Upper lobe of left lung (tissue), 6 donors: ENCODE measurements at regions not wholly inside any gene's neighbourhood (a gene's known extent, or its start where the extent isn't known, plus 50 kb on each side); places are given as distances from the start of the nearest gene placed in this dataset.

Experiments used
- ATAC-seq, 2 donors: fragments of 200-7000 bp; cut with Tn5 transposase; one replicate each; pipeline ENCODE4 v1.9.1; 2022; ENCODE audit warnings: mild to moderate bottlenecking in 2 of 2, moderate library complexity in 2 of 2; ENCODE audit not compliant: low FRiP score in 2 of 2
- DNase-seq, 2 donors: peaks; one replicate each; pipeline ENCODE4 v3.0.0-alpha.2; 2019 to 2020
- H3K27ac ChIP-seq, 4 donors: fragments of 200-600 bp; sonication (generic); one replicate each; pipeline ENCODE4 v1.5.1; 2016 to 2019
- H3K27me3 ChIP-seq, 4 donors: fragments of 200-600 bp; sonication (generic); one replicate each; pipeline ENCODE4 v1.5.1; 2017 to 2019
- H3K36me3 ChIP-seq, 4 donors: fragments of 200-600 bp; sonication (generic); one replicate each; pipeline ENCODE4 v1.5.1; 2016 to 2019
- H3K4me1 ChIP-seq, 4 donors: fragments of 200-600 bp; sonication (generic); one replicate each; pipeline ENCODE4 v1.5.1; 2018 to 2019
- H3K4me3 ChIP-seq, 4 donors: fragments of 200-600 bp; sonication (generic); one replicate each; pipeline ENCODE4 v1.5.1; 2017 to 2019; ENCODE audit warnings: mild to moderate bottlenecking in 2 of 4, moderate library complexity in 1 of 4
- H3K9me3 ChIP-seq, 4 donors: fragments of 200-600 bp; sonication (generic); one replicate each; pipeline ENCODE4 v1.5.1; 2018 to 2019
- CTCF ChIP-seq, 6 experiments: fragments of 450-650 bp in 4 of 6; fragments of 200-600 bp in 2 of 6; sonication (generic) in 2 of 6; IDR thresholded peaks; one replicate each; pipeline ENCODE4 v1.5.1; 2016 to 2019; ENCODE audit warnings: antibody characterized with exemption in 6 of 6
- EP300 ChIP-seq, 4 donors: sonication (generic); formaldehyde crosslinking; IDR thresholded peaks; one replicate each; pipeline ENCODE4 v1.5.1; 2017; ENCODE audit warnings: antibody characterized with exemption in 4 of 4, control low read depth in 2 of 4
- POLR2A ChIP-seq, 4 donors: fragments of 450-650 bp; IDR thresholded peaks; one replicate each; pipeline ENCODE4 v1.5.1; 2016 to 2017; ENCODE audit warnings: antibody characterized with exemption in 4 of 4, mild to moderate bottlenecking in 2 of 4
- POLR2AphosphoS5 ChIP-seq, 2 donors: sonication (generic); formaldehyde crosslinking; IDR thresholded peaks; one replicate each; pipeline ENCODE4 v1.5.1; 2017; ENCODE audit warnings: antibody characterized with exemption in 2 of 2
- WGBS, 2 donors: methylation state at CpG; one replicate each; pipeline ENCODE4 v1.1.5; 2017 to 2018; 5-methylcytosine and 5-hydroxymethylcytosine counted together
- donor health status: DM: no; HTN: no; CAD: no; lungs with moderate emphysema.
- donor health status: DM: no; HTN: yes; CAD: no; lungs with severe emphysema.

DNA sequence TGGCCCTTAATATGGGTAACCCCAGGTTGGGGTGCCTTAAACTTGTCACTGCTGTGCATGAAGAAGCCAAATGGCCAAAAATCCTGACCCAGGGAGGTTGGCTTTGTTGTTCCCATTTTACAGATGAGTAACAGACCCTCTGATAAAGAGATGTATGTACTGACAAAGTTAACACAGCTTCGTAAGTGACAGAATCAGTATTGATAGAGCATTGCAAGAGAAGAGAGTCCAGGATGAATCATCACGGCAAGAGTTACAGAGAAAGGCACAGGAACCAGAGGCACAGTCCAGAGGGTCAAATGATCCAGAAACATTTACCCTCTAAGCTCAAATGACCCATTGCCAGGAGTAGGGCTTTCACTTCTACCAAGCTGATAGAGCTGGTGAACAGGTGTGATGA, 103.8 kb upstream of the SMC2 start:
- TF ChIP-seq CTCF (IDR thresholded peaks at IDR 0.05): no peak
- no peak for TF ChIP-seq POLR2AphosphoS5 (IDR thresholded peaks at IDR 0.05)
- no peak for TF ChIP-seq EP300 (IDR thresholded peaks at IDR 0.05)
- no peak for TF ChIP-seq POLR2A (IDR thresholded peaks at IDR 0.05)
- no peak for DNase-seq
- 90 to 95% methylated on average over 2 of the region's 2 CpGs for WGBS, 2 donors

DNA sequence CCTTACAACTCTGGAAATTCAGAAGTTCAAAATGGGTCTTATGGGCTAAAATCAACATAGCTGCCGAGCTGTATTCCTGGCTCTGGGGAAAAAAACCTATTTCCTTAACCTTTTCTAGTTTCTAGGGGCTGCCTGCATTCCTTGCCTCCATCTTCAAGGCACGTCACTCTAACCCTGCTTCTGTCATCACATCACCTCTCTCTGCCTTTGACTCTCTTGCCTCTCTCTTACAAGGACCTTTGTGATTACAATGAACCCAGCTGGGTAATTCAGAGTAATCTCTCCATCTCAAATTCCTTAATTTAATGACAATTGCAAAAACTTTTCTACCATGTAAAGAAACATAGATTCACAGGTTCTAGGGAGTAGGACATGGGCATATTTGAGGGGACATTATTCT, 103.1 kb upstream of the SMC2 start:
- no peak for TF ChIP-seq CTCF (IDR thresholded peaks at IDR 0.05)
- TF ChIP-seq POLR2AphosphoS5 (IDR thresholded peaks at IDR 0.05): no peak
- TF ChIP-seq EP300 (IDR thresholded peaks at IDR 0.05): no peak
- TF ChIP-seq POLR2A (IDR thresholded peaks at IDR 0.05): no peak
- WGBS, 2 donors: 64 to 68% methylated on average over 2 of the region's 2 CpGs
- ATAC-seq (no peak), DNase-seq (no peak)
- Histone ChIP-seq H3K27ac (no peak overlapping the region), H3K4me3 (no peak overlapping the region), H3K27me3 (no peaks in the 10 kb centered on the region), H3K4me1 (peaks cover 0 to 4% (median 0%) of the 10 kb centered on the region in 4 donors), H3K36me3 (no peaks in the 10 kb centered on the region), H3K9me3 (no peaks in the 10 kb centered on the region)

More for the DNA sequence above, 103.8 kb upstream of the SMC2 start:
- Histone ChIP-seq H3K27me3 (no peaks in the 10 kb centered on the region), H3K36me3 (no peaks in the 10 kb centered on the region), H3K9me3 (no peaks in the 10 kb centered on the region), H3K4me1 (peaks cover 0 to 4% (median 0%) of the 10 kb centered on the region in 4 donors), H3K4me3 (no peak overlapping the region), H3K27ac (no peak overlapping the region)
- no peak for ATAC-seq

GRCh38 chr9:103991698-103992097, 102.4 kb upstream of the SMC2 start:
- Histone ChIP-seq H3K36me3 (no peaks in the 10 kb centered on the region), H3K4me1 (peaks cover 0 to 4% (median 0%) of the 10 kb centered on the region in 4 donors), H3K27ac (no peak overlapping the region), H3K9me3 (no peaks in the 10 kb centered on the region), H3K4me3 (no peak overlapping the region), H3K27me3 (no peaks in the 10 kb centered on the region)
- DNase-seq (no peak), ATAC-seq (no peak)
- TF ChIP-seq POLR2AphosphoS5 (IDR thresholded peaks at IDR 0.05) (no peak), POLR2A (IDR thresholded peaks at IDR 0.05) (no peak), CTCF (IDR thresholded peaks at IDR 0.05) (no peak), EP300 (IDR thresholded peaks at IDR 0.05) (no peak)
- WGBS, 2 donors: 71 to 72% methylated on average over 1 of the region's 1 CpG

DNA sequence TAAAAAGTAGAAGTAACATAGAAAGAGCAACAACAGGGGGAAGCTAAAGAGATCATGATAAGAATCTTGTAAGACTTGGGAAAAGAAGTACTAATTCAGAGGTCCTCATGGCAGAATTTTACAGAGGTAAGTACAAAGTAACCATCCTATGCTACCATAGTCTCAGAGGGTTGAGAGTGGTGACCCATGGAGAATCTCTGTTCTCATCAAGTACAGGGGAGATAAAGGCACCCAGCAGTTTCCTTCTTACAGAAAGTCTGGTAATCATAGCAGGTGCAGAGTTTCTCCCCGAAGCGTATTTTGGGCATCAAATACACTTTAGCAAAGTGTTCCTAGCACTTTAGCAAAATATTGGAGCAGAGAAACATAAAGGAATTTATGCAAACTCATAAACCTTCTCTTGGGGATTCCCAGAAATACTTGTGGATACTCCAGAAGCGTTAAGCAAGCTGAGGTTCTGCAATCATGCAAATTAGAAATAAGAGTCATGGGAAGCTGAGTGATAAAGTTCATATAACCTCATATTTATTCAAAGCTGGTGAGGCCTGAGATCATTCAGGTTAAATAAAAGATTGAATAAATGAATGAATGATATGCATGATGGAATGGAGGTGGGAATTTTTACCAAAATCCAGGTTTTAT, 101.0 kb upstream of the SMC2 start:
- H3K4me1 ChIP-seq: peaks cover 0 to 4% (median 0%) of the 10 kb centered on the region in 4 donors
- TF ChIP-seq POLR2A (IDR thresholded peaks at IDR 0.05) (no peak), CTCF (IDR thresholded peaks at IDR 0.05) (no peak), POLR2AphosphoS5 (IDR thresholded peaks at IDR 0.05) (no peak), EP300 (IDR thresholded peaks at IDR 0.05) (peak in 1 of 4 donors; percentile 33)
- ATAC-seq: peak in 1 of 2 donors; percentile 21
- H3K36me3 ChIP-seq: no peaks in the 10 kb centered on the region
- H3K9me3 ChIP-seq: no peaks in the 10 kb centered on the region
- WGBS, 2 donors: 53 to 54% methylated on average over 3 of the region's 3 CpGs
- no peaks in the 10 kb centered on the region for H3K27me3 ChIP-seq
- H3K27ac ChIP-seq: no peak overlapping the region
- no peak overlapping the region for H3K4me3 ChIP-seq
- DNase-seq: no peak

- no peak for ATAC-seq
Observed at GRCh38 chr9:103997856-103998370, 96.2 kb upstream of the SMC2 start.

More at GRCh38 chr9:103997856-103998370, 96.2 kb upstream of the SMC2 start:
- DNase-seq: no peak
- Histone ChIP-seq H3K9me3 (no peaks in the 10 kb centered on the region), H3K4me1 (peaks cover 0 to under 1% (median 0%) of the 10 kb centered on the region in 4 donors), H3K27me3 (no peaks in the 10 kb centered on the region), H3K27ac (no peak overlapping the region), H3K36me3 (no peaks in the 10 kb centered on the region), H3K4me3 (no peak overlapping the region)
- WGBS, 2 donors: 40 to 59% methylated on average over 3 of the region's 3 CpGs
- TF ChIP-seq EP300 (IDR thresholded peaks at IDR 0.05) (no peak), POLR2AphosphoS5 (IDR thresholded peaks at IDR 0.05) (no peak), CTCF (IDR thresholded peaks at IDR 0.05) (no peak), POLR2A (IDR thresholded peaks at IDR 0.05) (no peak)
